Osteoblast (primary cell): ENCODE measurements at regions not wholly inside any gene's neighbourhood (a gene's known extent, or its start where the extent isn't known, plus 50 kb on each side); places are given as distances from the start of the nearest gene placed in this dataset.

ENCODE experiments used
- DNase-seq: peaks from one replicate; pipeline ENCODE4 v3.0.0; 2011; ENCODE audit warnings: low spot score, mixed read lengths; ENCODE audit not compliant: insufficient read length; ENCODE audit errors: missing footprints
- H2AFZ ChIP-seq: 2 replicates; pipeline ENCODE4 v1.6.0; 2011; ENCODE audit warnings: mild to moderate bottlenecking, low read length
- H3K27ac ChIP-seq: 2 replicates; pipeline ENCODE4 v1.5.1; 2011; ENCODE audit warnings: mild to moderate bottlenecking, low read depth, low read length, moderate library complexity
- H3K27me3 ChIP-seq: 2 replicates; pipeline ENCODE4 v1.6.0; 2012; ENCODE audit warnings: mild to moderate bottlenecking, control low read depth, inconsistent platforms, low read length, moderate library complexity; ENCODE audit not compliant: insufficient read depth
- H3K36me3 ChIP-seq: 2 replicates; pipeline ENCODE4 v1.5.1; 2011; ENCODE audit warnings: mild to moderate bottlenecking, low read length, control low read depth, moderate library complexity; ENCODE audit not compliant: insufficient read depth
- H3K4me1 ChIP-seq: 2 replicates; pipeline ENCODE4 v1.5.1; 2011; ENCODE audit warnings: mild to moderate bottlenecking, low read length, control low read depth, moderate library complexity; ENCODE audit not compliant: insufficient read depth
- H3K4me2 ChIP-seq: 2 replicates; pipeline ENCODE4 v1.6.0; 2011; ENCODE audit warnings: mild to moderate bottlenecking, low read length; ENCODE audit not compliant: insufficient read depth
- H3K4me3 ChIP-seq: fragments of 200-600 bp; sonication (generic); 3 replicates; pipeline ENCODE4 v1.5.1; 2012; ENCODE audit warnings: mild to moderate bottlenecking, low read length, inconsistent platforms; ENCODE audit not compliant: insufficient read depth
- H3K79me2 ChIP-seq: 2 replicates; pipeline ENCODE4 v1.6.0; 2012; ENCODE audit warnings: mild to moderate bottlenecking, low read length, control low read depth, inconsistent platforms; ENCODE audit not compliant: insufficient read depth
- H3K9me3 ChIP-seq: 2 replicates; pipeline ENCODE4 v1.5.1; 2011; ENCODE audit warnings: low read depth, low read length, control low read depth
- H4K20me1 ChIP-seq: 2 replicates; pipeline ENCODE4 v1.6.0; 2012; ENCODE audit warnings: mild to moderate bottlenecking, low read length, control low read depth; ENCODE audit not compliant: insufficient read depth
- TF ChIP-seq, protein P1 (sequence below): IDR thresholded peaks from 2 replicates; pipeline ENCODE4 v1.5.1; 2011; ENCODE audit warnings: mild to moderate bottlenecking, low read depth, low read length, moderate library complexity; ENCODE audit errors: extremely low read depth

DNA sequence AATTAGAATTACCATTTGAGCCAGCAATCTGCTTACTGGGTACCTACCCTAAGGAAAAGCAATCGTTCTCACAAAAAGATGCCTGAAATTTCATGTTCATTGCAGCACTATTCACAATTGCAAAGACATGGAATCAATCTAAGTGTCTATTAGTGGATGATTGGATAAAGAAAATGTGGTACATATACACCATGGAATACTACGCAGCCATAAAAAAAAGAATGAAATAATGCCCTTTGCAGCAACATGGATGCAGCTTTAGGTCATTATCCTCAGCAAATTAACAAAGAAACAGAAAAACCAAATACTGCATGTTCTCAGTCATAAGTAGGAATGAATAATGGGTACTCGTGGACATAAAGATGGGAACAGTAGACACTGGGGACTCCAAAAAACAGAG is 89.8 kb upstream of the MAP1LC3B2 start:
- H3K36me3 ChIP-seq, result no peaks in the 10 kb centered on the region
- TF ChIP-seq, protein P1, sequence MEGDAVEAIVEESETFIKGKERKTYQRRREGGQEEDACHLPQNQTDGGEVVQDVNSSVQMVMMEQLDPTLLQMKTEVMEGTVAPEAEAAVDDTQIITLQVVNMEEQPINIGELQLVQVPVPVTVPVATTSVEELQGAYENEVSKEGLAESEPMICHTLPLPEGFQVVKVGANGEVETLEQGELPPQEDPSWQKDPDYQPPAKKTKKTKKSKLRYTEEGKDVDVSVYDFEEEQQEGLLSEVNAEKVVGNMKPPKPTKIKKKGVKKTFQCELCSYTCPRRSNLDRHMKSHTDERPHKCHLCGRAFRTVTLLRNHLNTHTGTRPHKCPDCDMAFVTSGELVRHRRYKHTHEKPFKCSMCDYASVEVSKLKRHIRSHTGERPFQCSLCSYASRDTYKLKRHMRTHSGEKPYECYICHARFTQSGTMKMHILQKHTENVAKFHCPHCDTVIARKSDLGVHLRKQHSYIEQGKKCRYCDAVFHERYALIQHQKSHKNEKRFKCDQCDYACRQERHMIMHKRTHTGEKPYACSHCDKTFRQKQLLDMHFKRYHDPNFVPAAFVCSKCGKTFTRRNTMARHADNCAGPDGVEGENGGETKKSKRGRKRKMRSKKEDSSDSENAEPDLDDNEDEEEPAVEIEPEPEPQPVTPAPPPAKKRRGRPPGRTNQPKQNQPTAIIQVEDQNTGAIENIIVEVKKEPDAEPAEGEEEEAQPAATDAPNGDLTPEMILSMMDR, result no peak
- H4K20me1 ChIP-seq, result no peaks in the 10 kb centered on the region
- H3K27me3 ChIP-seq, result no peaks in the 10 kb centered on the region
- H3K4me1 ChIP-seq, result no peaks in the 10 kb centered on the region
- H3K79me2 ChIP-seq, result no peaks in the 10 kb centered on the region
- H3K4me3 ChIP-seq, result no peak overlapping the region
- no peak overlapping the region for H2AFZ ChIP-seq
- no peak overlapping the region for H3K4me2 ChIP-seq
- no peaks in the 10 kb centered on the region for H3K9me3 ChIP-seq
- H3K27ac ChIP-seq, result no peak overlapping the region
- no peak for DNase-seq

DNA sequence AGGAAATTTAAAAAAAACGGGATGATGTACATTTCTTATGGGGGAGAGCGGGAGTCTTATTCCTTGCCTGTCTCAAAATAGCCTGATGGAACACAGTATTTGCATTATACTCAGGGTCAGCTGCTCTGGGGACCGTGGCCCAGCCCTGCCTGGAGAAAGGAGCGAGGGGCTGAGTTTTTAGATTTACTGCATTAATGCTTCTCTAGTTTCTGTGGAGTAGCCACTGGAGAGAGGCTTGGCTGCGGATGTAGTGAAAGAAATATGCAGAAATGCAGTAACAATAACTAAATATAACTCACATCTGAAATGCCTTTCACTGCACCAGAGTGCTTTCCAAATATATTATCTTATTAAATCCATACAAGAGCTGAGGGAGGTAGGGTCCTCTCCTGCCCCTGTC is 87.6 kb upstream of the MAP1LC3B2 start:
- no peaks in the 10 kb centered on the region for H3K36me3 ChIP-seq
- no peak for DNase-seq
- no peaks in the 10 kb centered on the region for H3K4me1 ChIP-seq
- H3K4me3 ChIP-seq, result no peak overlapping the region
- H3K79me2 ChIP-seq, result no peaks in the 10 kb centered on the region
- no peaks in the 10 kb centered on the region for H3K27me3 ChIP-seq
- H3K4me2 ChIP-seq, result no peak overlapping the region
- H3K9me3 ChIP-seq, result no peaks in the 10 kb centered on the region
- no peaks in the 10 kb centered on the region for H4K20me1 ChIP-seq
- TF ChIP-seq, protein P1, result no peak
- H3K27ac ChIP-seq, result no peak overlapping the region
- no peak overlapping the region for H2AFZ ChIP-seq

DNA sequence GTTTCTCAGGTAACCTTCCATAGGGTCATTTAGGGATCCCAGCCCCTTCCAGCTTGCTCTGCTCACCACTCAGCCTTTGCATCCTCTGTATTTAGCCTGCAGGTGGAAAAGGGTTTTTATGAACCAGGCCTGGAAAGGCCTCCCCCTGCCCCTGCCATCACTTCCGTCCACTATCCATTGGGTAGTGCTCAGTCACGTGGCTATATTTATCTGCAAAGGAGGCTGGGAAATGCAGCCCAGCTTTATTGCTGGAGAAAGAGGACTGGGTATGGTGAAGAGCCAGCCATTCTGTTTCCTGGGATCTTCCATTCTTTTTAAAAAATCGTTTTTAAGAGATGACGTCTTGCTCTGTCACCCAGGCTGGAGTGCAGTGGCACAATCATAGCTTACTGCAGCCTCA is 87.0 kb upstream of the MAP1LC3B2 start:
- no peaks in the 10 kb centered on the region for H3K36me3 ChIP-seq
- no peaks in the 10 kb centered on the region for H3K27me3 ChIP-seq
- no peaks in the 10 kb centered on the region for H3K9me3 ChIP-seq
- no peaks in the 10 kb centered on the region for H4K20me1 ChIP-seq
- no peak overlapping the region for H3K27ac ChIP-seq
- H3K4me1 ChIP-seq, result no peaks in the 10 kb centered on the region
- H3K79me2 ChIP-seq, result no peaks in the 10 kb centered on the region
- H3K4me2 ChIP-seq, result no peak overlapping the region
- TF ChIP-seq, protein P1, result no peak
- no peak for DNase-seq
- H2AFZ ChIP-seq, result no peak overlapping the region
- no peak overlapping the region for H3K4me3 ChIP-seq

DNA sequence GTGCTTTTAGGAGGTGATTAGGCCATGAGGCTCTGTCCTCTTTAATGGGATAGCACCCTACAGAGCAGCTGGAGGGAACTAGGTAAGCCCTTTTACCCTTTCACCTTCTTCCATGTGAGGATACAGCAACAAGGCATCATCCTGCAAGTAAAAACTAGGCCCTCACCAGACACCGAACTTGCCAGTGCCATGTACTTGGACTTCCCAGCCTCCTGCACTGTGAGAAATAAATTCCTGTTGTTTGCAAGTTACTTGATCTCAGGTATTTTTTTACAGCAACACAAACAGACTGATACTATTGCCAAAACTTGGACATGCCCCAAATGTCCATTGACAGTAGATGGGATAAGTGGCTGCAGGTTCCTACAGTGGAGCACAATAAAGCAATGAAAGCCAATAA is 85.8 kb upstream of the MAP1LC3B2 start:
- Histone ChIP-seq H3K9me3 (no peaks in the 10 kb centered on the region), H3K79me2 (no peaks in the 10 kb centered on the region), H4K20me1 (no peaks in the 10 kb centered on the region), H2AFZ (no peak overlapping the region), H3K4me3 (no peak overlapping the region), H3K27me3 (no peaks in the 10 kb centered on the region), H3K27ac (no peak overlapping the region), H3K4me1 (no peaks in the 10 kb centered on the region), H3K36me3 (no peaks in the 10 kb centered on the region), H3K4me2 (no peak overlapping the region)
- no peak for DNase-seq
- TF ChIP-seq, protein P1, result no peak
